IMR-90 (cell line): ENCODE measurements at regions not wholly inside any gene's neighbourhood (a gene's known extent, or its start where the extent isn't known, plus 50 kb on each side); places are given as distances from the start of the nearest gene placed in this dataset.
A peak's percentile ranks its signal among the peaks of the same experiment; 100 is the strongest.

Experiments
- ATAC-seq: fragments of 200-7000 bp; cut with Tn5 transposase; 2 replicates; pipeline ENCODE4 v1.9.1; 2020; ENCODE audit warnings: low read depth, mild to moderate bottlenecking, moderate library complexity
- BruUV-seq: library from RNA; stranded (reverse); fragments of 400-500 nt; replicated peaks from 2 replicates; lab custom pipeline; 2021; lab: Mats Ljungman, UMichigan
- CTCF ChIA-PET: fragments of 300-600 bp; formaldehyde crosslinking; extraction: SDS; loops from one replicate; lab custom pipeline; 2021; ENCODE audit warnings: antibody characterized with exemption; lab: Yijun Ruan, JAX
- POLR2A ChIA-PET: fragments of 300-600 bp; sonication (Branson Sonifier 250); formaldehyde crosslinking; loops from one replicate; lab custom pipeline; 2022; ENCODE audit warnings: antibody characterized with exemption; ENCODE audit not compliant: unreplicated experiment; lab: Charles Lee
- DNase-seq: peaks from one replicate; pipeline ENCODE4 v3.0.0; 2013
- H2AFZ ChIP-seq: replicated peaks from 2 replicates; pipeline ENCODE3; 2013; ENCODE audit warnings: low read length, mild to moderate bottlenecking; ENCODE audit not compliant: poor library complexity
- H2AK5ac ChIP-seq: 2 replicates; pipeline ENCODE4 v1.6.1; 2013; ENCODE audit warnings: low read depth, low read length, inconsistent platforms
- H2AK9ac ChIP-seq: replicated peaks from 2 replicates; pipeline ENCODE3; 2013; ENCODE audit warnings: mild to moderate bottlenecking, low read depth, low read length, moderate library complexity; ENCODE audit not compliant: poor library complexity
- H2BK120ac ChIP-seq: 2 replicates; pipeline ENCODE4 v1.6.1; 2013; ENCODE audit warnings: low read depth, low read length, inconsistent platforms
- H2BK15ac ChIP-seq: 3 replicates; pipeline ENCODE4 v1.6.1; 2013; ENCODE audit warnings: low read depth, low read length, inconsistent platforms
- H2BK20ac ChIP-seq: 2 replicates; pipeline ENCODE4 v1.6.1; 2013; ENCODE audit warnings: low read depth, mild to moderate bottlenecking, inconsistent platforms, low read length, moderate library complexity
- H2BK5ac ChIP-seq: 2 replicates; pipeline ENCODE4 v1.6.1; 2013; ENCODE audit warnings: mild to moderate bottlenecking, low read depth, low read length, inconsistent platforms; ENCODE audit not compliant: poor library complexity, severe bottlenecking
- H3K14ac ChIP-seq: replicated peaks from 2 replicates; pipeline ENCODE4 v1.6.1; 2013; ENCODE audit warnings: low read depth, low read length, inconsistent platforms
- H3K18ac ChIP-seq: 2 replicates; pipeline ENCODE4 v1.6.1; 2013; ENCODE audit warnings: low read depth, low read length, control low read depth
- H3K23ac ChIP-seq: 2 replicates; pipeline ENCODE4 v1.6.1; 2013; ENCODE audit warnings: low read depth, low read length, inconsistent platforms
- H3K27ac ChIP-seq: 2 replicates; pipeline ENCODE4 v1.5.1; 2013; ENCODE audit warnings: mild to moderate bottlenecking, control low read depth, low read length; ENCODE audit not compliant: insufficient read depth
- H3K27me3 ChIP-seq: 2 replicates; pipeline ENCODE4 v1.6.1; 2013; ENCODE audit warnings: low read length; ENCODE audit not compliant: control insufficient read depth, insufficient read depth
- H3K36me3 ChIP-seq: 2 replicates; pipeline ENCODE4 v1.6.1; 2013; ENCODE audit warnings: low read length, mixed read lengths; ENCODE audit not compliant: control insufficient read depth, insufficient read depth
- H3K4ac ChIP-seq: 2 replicates; pipeline ENCODE4 v1.6.1; 2013; ENCODE audit warnings: low read depth, low read length, inconsistent platforms
- H3K4me1 ChIP-seq: 2 replicates; pipeline ENCODE4 v1.6.1; 2013; ENCODE audit warnings: low read length, mixed read lengths; ENCODE audit not compliant: control insufficient read depth, insufficient read depth
- H3K4me2 ChIP-seq: 2 replicates; pipeline ENCODE4 v1.6.1; 2013; ENCODE audit warnings: low read depth, mild to moderate bottlenecking, control low read depth, low read length, moderate library complexity
- H3K4me3 ChIP-seq: 2 replicates; pipeline ENCODE4 v1.5.1; 2013; ENCODE audit warnings: low read depth, mild to moderate bottlenecking, control low read depth, low read length, moderate library complexity; ENCODE audit not compliant: insufficient read depth
- H3K56ac ChIP-seq: 2 replicates; pipeline ENCODE4 v1.6.1; 2013; ENCODE audit warnings: low read length, inconsistent platforms; ENCODE audit not compliant: insufficient read depth; ENCODE audit errors: extremely low read depth
- H3K79me1 ChIP-seq, 2 experiments: 2 replicates each; pipeline ENCODE4 v1.6.1; 2013; ENCODE audit warnings: low read length in 2 of 2, inconsistent platforms in 1 of 2, low read depth in 1 of 2
- H3K9ac ChIP-seq: 2 replicates; pipeline ENCODE4 v1.6.1; 2013; ENCODE audit warnings: low read depth, low read length, control low read depth
- H3K9me1 ChIP-seq: 2 replicates; pipeline ENCODE4 v1.6.1; 2013; ENCODE audit warnings: low read length, inconsistent platforms; ENCODE audit not compliant: insufficient read depth
- H3K9me3 ChIP-seq: 2 replicates; pipeline ENCODE4 v1.6.1; 2013; ENCODE audit warnings: low read length; ENCODE audit not compliant: control insufficient read depth, insufficient read depth
- H4K20me1 ChIP-seq: 2 replicates; pipeline ENCODE4 v1.6.1; 2013; ENCODE audit warnings: low read length, inconsistent platforms; ENCODE audit not compliant: insufficient read depth
- H4K5ac ChIP-seq: 2 replicates; pipeline ENCODE4 v1.6.1; 2013; ENCODE audit warnings: mild to moderate bottlenecking, low read depth, low read length, control low read depth
- H4K8ac ChIP-seq, 2 experiments: 2 replicates each; pipeline ENCODE4 v1.6.1; 2013; ENCODE audit warnings: low read depth in 2 of 2, low read length in 2 of 2, control low read depth in 1 of 2, inconsistent platforms in 1 of 2
- H4K91ac ChIP-seq: 2 replicates; pipeline ENCODE4 v1.6.1; 2013; ENCODE audit warnings: low read depth, low read length, inconsistent platforms; ENCODE audit not compliant: insufficient read depth
- CEBPB ChIP-seq: IDR thresholded peaks from 2 replicates; pipeline ENCODE4 v1.6.1; 2012; ENCODE audit warnings: low read depth, low read length, improper control_type of control experiment
- CHD1 ChIP-seq: IDR thresholded peaks from 2 replicates; pipeline ENCODE4 v1.6.1; 2012; ENCODE audit warnings: low read depth, low read length, improper control_type of control experiment
- CTCF ChIP-seq: conservative IDR thresholded peaks from 2 replicates; pipeline ENCODE4 v1.5.1; 2012; ENCODE audit warnings: mild to moderate bottlenecking, low read depth, low read length, improper control_type of control experiment
- ELK1 ChIP-seq: fragments of 150-350 bp; IDR thresholded peaks from 2 replicates; pipeline ENCODE4 v1.6.1; 2016; ENCODE audit warnings: low read depth, mild to moderate bottlenecking, low read length, moderate library complexity, borderline replicate concordance
- FOS ChIP-seq: fragments of 150-350 bp; IDR thresholded peaks from 2 replicates; pipeline ENCODE4 v1.6.1; 2016; ENCODE audit warnings: low read depth, low read length
- RAD21 ChIP-seq: IDR thresholded peaks from 2 replicates; pipeline ENCODE4 v1.6.1; 2012; ENCODE audit warnings: low read length, improper control_type of control experiment
- RCOR1 ChIP-seq: IDR thresholded peaks from 2 replicates; pipeline ENCODE4 v1.6.1; 2012; ENCODE audit warnings: mild to moderate bottlenecking, low read length, improper control_type of control experiment; ENCODE audit not compliant: insufficient replicate concordance
- RFX5 ChIP-seq: IDR thresholded peaks from 2 replicates; pipeline ENCODE4 v1.8.0; 2012; ENCODE audit warnings: low read depth, mild to moderate bottlenecking, low read length, moderate library complexity
- USF2 ChIP-seq: fragments of 150-350 bp; IDR thresholded peaks from 2 replicates; pipeline ENCODE4 v1.6.1; 2017; ENCODE audit warnings: mild to moderate bottlenecking, antibody characterized with exemption, low read length, low read depth
- dilution Hi-C: fragments of 300-500 bp; cut with HindIII; formaldehyde crosslinking; loops from one replicate; pipeline ENCODE4 v1.14.3; 2018; ENCODE audit warnings: low sequenced_read_pairs; ENCODE audit not compliant: unreplicated experiment
- in situ Hi-C: fragments of 300-500 bp; cut with MboI; formaldehyde crosslinking; loops from 3 replicates; pipeline ENCODE4 v1.14.3; 2019; ENCODE audit warnings: low sequenced_read_pairs, inconsistent platforms, mixed read lengths
- intact Hi-C: fragments of 100-400 bp; cut with micrococcal nuclease; formaldehyde crosslinking; loops from 2 replicates; pipeline ENCODE4 v1.10.0; 2022

DNA sequence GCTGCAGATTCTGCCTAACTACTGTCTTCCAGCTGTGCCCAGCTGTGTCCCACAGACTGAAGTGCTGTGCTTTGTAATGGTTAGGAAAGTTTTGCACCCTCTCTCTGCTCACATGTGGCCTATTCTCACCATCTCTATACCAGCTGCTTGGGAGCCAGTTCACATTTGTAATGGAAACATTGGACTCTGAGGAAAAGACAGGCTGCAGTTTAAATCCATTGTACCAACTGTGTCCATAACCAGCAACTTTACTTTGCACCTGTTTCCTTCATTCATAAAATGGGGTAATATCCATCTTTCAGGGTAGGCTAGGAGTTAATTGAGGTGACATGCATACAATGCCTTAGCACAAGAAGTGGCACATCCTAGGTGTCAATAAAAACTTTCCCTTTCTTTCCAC, 344.0 kb downstream of the TNS1 start:
- dilution Hi-C loops = no loop called here
- peaks cover 9% of the 10 kb centered on the region for H3K9me1 ChIP-seq
- no peak overlapping the region for H2BK20ac ChIP-seq
- no peaks in the 10 kb centered on the region for H3K9me3 ChIP-seq
- no peak for TF ChIP-seq RCOR1
- no peak for TF ChIP-seq FOS
- no peak for TF ChIP-seq RAD21
- TF ChIP-seq CEBPB = no peak
- TF ChIP-seq CHD1 = no peak
- no peak for TF ChIP-seq ELK1
- TF ChIP-seq CTCF = no peak
- no peak for TF ChIP-seq RFX5
- TF ChIP-seq USF2 = no peak
- H2AK9ac ChIP-seq = no peak overlapping the region
- no peak for ATAC-seq
- H4K91ac ChIP-seq = no peak overlapping the region
- no peak overlapping the region for H4K5ac ChIP-seq
- POLR2A ChIA-PET = no interaction called here
- no peak overlapping the region for H3K9ac ChIP-seq
- H2BK15ac ChIP-seq = no peak overlapping the region; the same call in 2 of the 3 replicates
- no peak overlapping the region for H4K8ac ChIP-seq
- no peaks in the 10 kb centered on the region for H3K36me3 ChIP-seq
- DNase-seq = no peak
- BruUV-seq = no TSS peak
- no peak overlapping the region for H3K23ac ChIP-seq
- H3K18ac ChIP-seq = no peak overlapping the region
- H3K4me1 ChIP-seq = peaks cover 25% of the 10 kb centered on the region
- H3K27ac ChIP-seq = no peak overlapping the region
- H2AK5ac ChIP-seq = no peak overlapping the region
- no peak overlapping the region for H2AFZ ChIP-seq
- H3K27me3 ChIP-seq = no peaks in the 10 kb centered on the region
- CTCF ChIA-PET = no interaction called here
- no peak overlapping the region for H3K4me3 ChIP-seq
- intact Hi-C loops = no loop called here
- H2BK5ac ChIP-seq = no peak overlapping the region
- peak overlapping the region; percentile 57 for H3K4ac ChIP-seq
- H3K4me2 ChIP-seq = no peak overlapping the region
- in situ Hi-C loops = no loop called here
- no peaks in the 10 kb centered on the region for H4K20me1 ChIP-seq
- H3K56ac ChIP-seq = no peak overlapping the region
- H3K14ac ChIP-seq = no peak overlapping the region
- H3K79me1 ChIP-seq = no peaks in the 10 kb centered on the region
- peak overlapping the region; percentile 54; the same call in 1 of the 2 replicates for H2BK120ac ChIP-seq
